Body of pancreas (tissue), 4 donors: ENCODE measurements at regions not wholly inside any gene's neighbourhood (a gene's known extent, or its start where the extent isn't known, plus 50 kb on each side); places are given as distances from the start of the nearest gene placed in this dataset.
A peak's percentile ranks its signal among the peaks of the same experiment; 100 is the strongest.
"Not testable (repeated sequence)": the region's sequence is repeated elsewhere in the genome, so short reads cannot be mapped to it uniquely, and the experiment has no call there.

ENCODE experiments used
- ATAC-seq: fragments of 150-250 bp; one replicate; pipeline ENCODE4 v1.9.1; 2016
- DNase-seq, 4 donors: peaks; one replicate each; pipeline ENCODE4 v3.0.0-alpha.2; 2019
- H3K27ac ChIP-seq, 4 donors: fragments of 200-600 bp; sonication (generic); 1 replicate in 3 of 4; 2 replicates in 1 of 4; pipeline versions ENCODE4 v1.5.1 to v1.6.1; 2016 to 2019; ENCODE audit warnings: mild to moderate bottlenecking in 1 of 4, mixed read lengths in 1 of 4, moderate library complexity in 1 of 4
- H3K27me3 ChIP-seq, 2 donors: fragments of 200-600 bp; sonication (generic); one replicate each; pipeline ENCODE4 v1.6.0; 2016; ENCODE audit warnings: mild to moderate bottlenecking in 1 of 2
- H3K36me3 ChIP-seq, 2 donors: fragments of 200-600 bp; sonication (generic); replicated peaks in 1 of 2; 2 replicates each; pipeline ENCODE4 v1.5.1; 2016; ENCODE audit warnings: low read depth in 2 of 2; ENCODE audit not compliant: insufficient read depth in 1 of 2
- H3K4me1 ChIP-seq: fragments of 200-600 bp; sonication (generic); one replicate; pipeline ENCODE4 v1.6.0; 2016
- H3K4me3 ChIP-seq, 2 donors: fragments of 200-600 bp; sonication (generic); 1 replicate in 1 of 2; 2 replicates in 1 of 2; pipeline ENCODE4 v1.5.1; 2016 to 2019
- H3K9me3 ChIP-seq, 3 donors: fragments of 200-600 bp; sonication (generic); 1 replicate in 2 of 3; 2 replicates in 1 of 3; pipeline ENCODE4 v1.5.1; 2016
- CTCF ChIP-seq, 7 experiments: fragments of 450-650 bp in 4 of 7; fragments of 200-600 bp in 3 of 7; sonication (generic) in 3 of 7; IDR thresholded peaks; one replicate each; pipeline ENCODE4 v1.5.1; 2016 to 2019; ENCODE audit warnings: antibody characterized with exemption in 7 of 7
- POLR2A ChIP-seq, 3 donors: fragments of 450-650 bp; IDR thresholded peaks; one replicate each; pipeline ENCODE4 v1.6.1; 2016; ENCODE audit warnings: antibody characterized with exemption in 3 of 3, mild to moderate bottlenecking in 2 of 3
- WGBS, 2 donors: methylation state at CpG; one replicate each; pipeline ENCODE4 v1.1.5; 2017; 5-methylcytosine and 5-hydroxymethylcytosine counted together
- intact Hi-C: fragments of 100-400 bp; cut with DNase I; formaldehyde crosslinking; loops from one replicate; pipeline ENCODE4 v1.15.1; 2023

DNA sequence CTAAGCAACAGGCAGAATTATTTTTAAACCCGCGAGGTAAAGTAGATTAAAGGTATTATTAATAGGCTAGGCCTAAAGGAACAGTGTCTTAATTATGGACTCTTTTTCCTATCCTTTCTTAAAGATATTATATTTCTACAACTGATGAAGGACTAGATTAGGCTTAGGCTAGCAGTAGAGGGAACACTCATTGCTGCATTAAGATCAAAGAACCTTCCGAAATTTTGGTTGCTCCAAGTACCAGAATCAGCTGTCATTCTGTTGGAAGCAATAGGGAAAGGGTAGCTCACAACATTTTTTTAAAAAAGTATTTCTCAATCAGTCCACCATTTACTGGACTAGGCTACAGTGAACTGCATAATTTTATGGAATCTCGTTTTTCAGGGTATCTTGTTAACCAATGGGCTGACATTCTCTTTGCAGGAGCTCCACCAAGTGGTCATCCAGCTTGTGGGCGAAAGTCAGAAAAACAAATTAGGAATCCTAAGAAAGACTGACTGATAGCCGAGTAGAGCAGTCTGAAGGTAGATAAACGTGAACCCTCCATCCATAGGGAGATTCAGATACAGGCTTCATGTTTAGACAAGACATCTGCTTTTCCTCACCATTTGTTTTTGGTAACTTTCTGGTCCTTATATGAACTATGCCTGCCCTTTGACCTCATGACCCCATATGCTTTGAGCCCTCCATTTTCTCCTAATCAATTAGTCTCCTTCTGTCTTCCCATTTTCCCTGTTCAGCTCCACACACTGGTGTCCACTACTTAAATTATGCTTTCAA is 103.6 kb upstream of the CHD1 start:
- H3K4me1 ChIP-seq = peaks cover 16% of the 10 kb centered on the region
- H3K9me3 ChIP-seq = no peaks in the 10 kb centered on the region
- H3K4me3 ChIP-seq = no peak overlapping the region
- peak overlapping the region in 3 of 4 donors; percentile 45 to 61 (median 46) for H3K27ac ChIP-seq
- ATAC-seq (peak; percentile 90), DNase-seq (peak; percentile 64 to 80 (median 74))
- no peaks in the 10 kb centered on the region for H3K36me3 ChIP-seq
- TF ChIP-seq POLR2A (IDR thresholded peaks at IDR 0.05) = no peak
- TF ChIP-seq CTCF (IDR thresholded peaks at IDR 0.05) = peak; percentile 57 to 92 (median 90)
- WGBS, 2 donors = 30 to 35% methylated on average over 7 of the region's 7 CpGs
- intact Hi-C loops = loop anchor here (5.0 kb wide), 1 partner anchor 125 kb away; no protein-coding TSS in a partner anchor
- H3K27me3 ChIP-seq = no peaks in the 10 kb centered on the region

DNA sequence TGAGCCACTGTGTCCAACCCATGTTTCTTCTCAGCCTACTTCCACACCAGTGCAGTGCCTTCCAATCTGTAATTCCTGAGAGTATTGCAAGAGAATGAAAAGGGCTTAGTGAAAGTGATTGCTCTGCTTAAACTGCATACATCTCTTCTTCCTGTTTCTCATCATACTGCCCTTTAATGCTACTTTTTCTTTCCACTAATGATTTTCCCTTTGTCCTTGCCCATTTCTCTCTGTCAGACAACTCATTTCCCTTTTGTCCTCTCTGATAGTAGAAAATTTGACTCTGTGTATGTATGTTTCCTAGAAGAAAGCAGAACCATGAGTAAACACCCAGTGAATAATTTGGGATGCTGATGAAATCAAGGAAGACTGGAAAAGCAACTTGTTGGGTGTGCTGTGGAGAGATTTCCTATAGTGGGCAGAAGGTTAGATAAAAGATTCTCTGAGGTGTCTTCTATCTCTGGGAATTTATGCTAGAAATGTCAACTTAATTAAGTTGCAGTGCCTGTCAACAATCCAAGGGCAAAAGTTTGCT is 102.2 kb upstream of the CHD1 start:
- Histone ChIP-seq H3K27ac (no peak overlapping the region), H3K4me3 (no peak overlapping the region), H3K9me3 (no peaks in the 10 kb centered on the region), H3K4me1 (peaks cover 30% of the 10 kb centered on the region), H3K27me3 (no peaks in the 10 kb centered on the region), H3K36me3 (no peaks in the 10 kb centered on the region)
- TF ChIP-seq CTCF (IDR thresholded peaks at IDR 0.05) (no peak), POLR2A (IDR thresholded peaks at IDR 0.05) (no peak)
- ATAC-seq = no peak
- DNase-seq = no peak
- intact Hi-C loops = loop anchor here (5.0 kb wide), 1 partner anchor 124 kb away; no protein-coding TSS in a partner anchor

GRCh38 chr5:99029172-99029571 is 100.4 kb upstream of the CHD1 start:
- TF ChIP-seq POLR2A (IDR thresholded peaks at IDR 0.05) = no peak
- no peak for TF ChIP-seq CTCF (IDR thresholded peaks at IDR 0.05)
- intact Hi-C loops = no loop called here
- Histone ChIP-seq H3K27me3 (no peaks in the 10 kb centered on the region), H3K4me3 (no peak overlapping the region), H3K4me1 (peaks cover 44% of the 10 kb centered on the region), H3K27ac (no peak overlapping the region), H3K9me3 (no peaks in the 10 kb centered on the region), H3K36me3 (no peaks in the 10 kb centered on the region)
- no peak for DNase-seq
- 85 to 97% methylated on average over 1 of the region's 1 CpG for WGBS, 2 donors
- ATAC-seq = no peak

DNA sequence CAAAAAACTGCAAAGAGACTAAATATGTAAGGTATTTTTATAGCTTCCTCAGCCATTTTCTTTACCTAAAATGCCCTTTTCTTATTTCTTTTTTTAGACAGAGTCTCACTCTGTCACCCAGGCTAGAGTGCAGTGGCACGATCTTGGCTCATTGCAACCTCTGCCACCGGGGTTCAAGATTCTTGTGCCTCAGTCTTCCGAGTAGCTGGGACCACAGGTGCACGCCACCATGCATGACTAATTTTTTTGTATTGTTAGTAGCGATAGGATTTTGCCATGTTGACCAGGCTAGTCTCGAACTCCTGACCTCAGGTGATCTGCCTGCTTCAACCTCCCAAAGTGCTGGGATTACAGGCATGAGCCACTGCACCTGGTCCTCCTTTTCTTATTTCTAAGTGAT is 99.4 kb upstream of the CHD1 start:
- DNase-seq, H3K4me3 ChIP-seq, H3K36me3 ChIP-seq, intact Hi-C loops, H3K9me3 ChIP-seq, ATAC-seq, H3K27me3 ChIP-seq, H3K27ac ChIP-seq: not testable (repeated sequence)
- H3K4me1 ChIP-seq = peaks cover 40% of the 10 kb centered on the region
- WGBS, 2 donors = 92 to 98% methylated on average over 6 of the region's 6 CpGs

- ATAC-seq = peak; percentile 92
- H3K9me3 ChIP-seq = no peaks in the 10 kb centered on the region
- no peaks in the 10 kb centered on the region for H3K36me3 ChIP-seq
- H3K4me3 ChIP-seq = no peak overlapping the region
- 28% methylated on average over 5 of the region's 5 CpGs for WGBS, 2 donors
- no peaks in the 10 kb centered on the region for H3K27me3 ChIP-seq
- peak; percentile 51 to 76 (median 72) for DNase-seq
- peaks cover 34% of the 10 kb centered on the region for H3K4me1 ChIP-seq
- intact Hi-C loops = no loop called here
- TF ChIP-seq CTCF (IDR thresholded peaks at IDR 0.05) (no peak), POLR2A (IDR thresholded peaks at IDR 0.05) (no peak)
- H3K27ac ChIP-seq = peak overlapping the region in 3 of 4 donors; percentile 66 to 82 (median 67)
Observed at GRCh38 chr5:99025298-99026045, 96.7 kb upstream of the CHD1 start.
